Panc1 (cell line): ENCODE measurements at regions not wholly inside any gene's neighbourhood (a gene's known extent, or its start where the extent isn't known, plus 50 kb on each side); places are given as distances from the start of the nearest gene placed in this dataset.
"Not testable (repeated sequence)": the region's sequence is repeated elsewhere in the genome, so short reads cannot be mapped to it uniquely, and the experiment has no call there.

Experiments
- ATAC-seq: fragments of 200-7000 bp; cut with Tn5 transposase; 2 replicates; pipeline ENCODE4 v1.9.1; 2020; ENCODE audit warnings: mild to moderate bottlenecking, moderate library complexity
- BruUV-seq: library from RNA; stranded (reverse); fragments of 400-500 nt; replicated peaks from 2 replicates; lab custom pipeline; 2021; lab: Mats Ljungman, UMichigan
- CTCF ChIA-PET: fragments of 300-600 bp; sonication (Branson Sonifier 250); formaldehyde crosslinking; loops from one replicate; lab custom pipeline; 2022; ENCODE audit warnings: antibody characterized with exemption; lab: Charles Lee
- POLR2A ChIA-PET: fragments of 300-600 bp; sonication (Branson Sonifier 250); formaldehyde crosslinking; loops from one replicate; lab custom pipeline; 2022; ENCODE audit warnings: antibody characterized with exemption; lab: Charles Lee
- DNase-seq: peaks from one replicate; pipeline ENCODE4 v3.0.0-alpha.2; 2010; ENCODE audit warnings: low read depth, low spot score
- H3K27ac ChIP-seq: 2 replicates; pipeline ENCODE4 v1.5.1; 2011; ENCODE audit warnings: mild to moderate bottlenecking, low read length, inconsistent platforms
- H3K27me3 ChIP-seq: fragments of 200-500 bp; sonication (Bioruptor generic); 2 replicates; pipeline ENCODE4 v1.6.0; 2014; ENCODE audit warnings: low read length, inconsistent platforms; ENCODE audit not compliant: control insufficient read depth, insufficient read depth
- H3K36me3 ChIP-seq: fragments of 200-500 bp; sonication (Bioruptor generic); 2 replicates; pipeline ENCODE4 v1.5.1; 2014; ENCODE audit warnings: inconsistent platforms, mild to moderate bottlenecking, low read length, moderate library complexity; ENCODE audit not compliant: control insufficient read depth, insufficient read depth
- H3K4me1 ChIP-seq: 2 replicates; pipeline ENCODE4 v1.5.1; 2011; ENCODE audit warnings: inconsistent platforms, mild to moderate bottlenecking, low read length, moderate library complexity; ENCODE audit not compliant: control insufficient read depth, insufficient read depth
- H3K4me3 ChIP-seq, 2 experiments: 2 replicates each; pipeline ENCODE4 v1.5.1; 2011 to 2012; ENCODE audit warnings: low read depth in 2 of 2, low read length in 2 of 2, mild to moderate bottlenecking in 2 of 2, inconsistent platforms in 1 of 2, moderate library complexity in 1 of 2
- H3K9me3 ChIP-seq: fragments of 200-500 bp; sonication (Bioruptor generic); 2 replicates; pipeline ENCODE4 v1.5.1; 2014; ENCODE audit warnings: low read depth, mild to moderate bottlenecking, inconsistent platforms, low read length, moderate library complexity; ENCODE audit not compliant: control insufficient read depth, insufficient read depth
- POLR2AphosphoS5 ChIP-seq: IDR thresholded peaks from 2 replicates; pipeline ENCODE4 v1.6.1; 2012; ENCODE audit warnings: mild to moderate bottlenecking, low read depth, low read length, moderate library complexity
- REST ChIP-seq, 2 experiments: IDR thresholded peaks; 2 replicates each; pipeline ENCODE4 v1.6.1; 2011 to 2012; ENCODE audit warnings: low read depth in 2 of 2, control low read depth in 1 of 2, low read length in 1 of 2, mild to moderate bottlenecking in 1 of 2, moderate library complexity in 1 of 2; ENCODE audit not compliant: insufficient read depth in 1 of 2
- SIN3A ChIP-seq: IDR thresholded peaks from 2 replicates; pipeline ENCODE4 v1.6.1; 2012; ENCODE audit warnings: low read depth, mild to moderate bottlenecking, low read length, moderate library complexity, borderline replicate concordance; ENCODE audit not compliant: insufficient read depth
- TCF7L2 ChIP-seq: IDR thresholded peaks from 2 replicates; pipeline ENCODE4 v1.6.1; 2011; ENCODE audit warnings: mild to moderate bottlenecking, low read depth, low read length, inconsistent platforms
- in situ Hi-C: cut with HindIII; loops from 2 replicates; pipeline ENCODE4 v1.10.0; 2016; ENCODE audit warnings: low sequenced_read_pairs, low pct_unique_long_range_greater_than_20kb
- intact Hi-C: fragments of 100-400 bp; cut with micrococcal nuclease; formaldehyde crosslinking; loops from one replicate; pipeline ENCODE4 v1.10.0; 2022; ENCODE audit not compliant: unreplicated experiment
- TF ChIP-seq, protein P1 (sequence below): fragments of 450-650 bp; IDR thresholded peaks from 2 replicates; pipeline ENCODE4 v1.5.1; 2017; ENCODE audit warnings: mild to moderate bottlenecking

DNA sequence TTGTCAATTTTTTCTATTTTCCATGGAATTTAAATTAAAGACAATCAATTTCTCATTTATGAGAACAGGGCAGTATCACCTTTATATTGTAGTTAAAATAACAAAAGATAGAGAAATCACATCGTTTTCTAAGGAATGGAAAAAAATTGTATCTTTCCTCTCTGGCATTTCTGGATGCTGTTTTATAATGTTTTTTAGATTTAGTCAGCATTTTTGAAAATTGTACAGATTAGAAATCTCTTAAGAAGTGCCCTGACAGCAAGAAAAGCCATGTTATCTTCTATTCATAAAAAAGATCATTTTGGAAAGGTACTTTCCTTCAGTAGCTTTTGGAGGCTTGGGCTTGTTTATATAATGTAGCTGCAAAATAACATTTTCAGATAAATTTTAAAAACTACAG, 116.9 kb downstream of the PLG start:
- BruUV-seq = no TSS peak
- POLR2A ChIA-PET = no interaction called here
- no peaks in the 10 kb centered on the region for H3K36me3 ChIP-seq
- H3K9me3 ChIP-seq = peaks cover 33% of the 10 kb centered on the region; the same call in 1 of the 2 replicates
- no peaks in the 10 kb centered on the region for H3K4me1 ChIP-seq
- H3K27me3 ChIP-seq = no peaks in the 10 kb centered on the region
- intact Hi-C loops = no loop called here
- H3K4me3 ChIP-seq = no peak overlapping the region
- TF ChIP-seq POLR2AphosphoS5 (no peak), REST (IDR thresholded peaks at IDR 0.05; ENCODE audit: insufficient read depth in 1 of 2, low read depth in 2 of 2, low read length in 1 of 2) (no peak), TCF7L2 (no peak)
- in situ Hi-C loops = no loop called here
- H3K27ac ChIP-seq = no peak overlapping the region
- DNase-seq = no peak
- no peak for ATAC-seq
- CTCF ChIA-PET = no interaction called here

DNA sequence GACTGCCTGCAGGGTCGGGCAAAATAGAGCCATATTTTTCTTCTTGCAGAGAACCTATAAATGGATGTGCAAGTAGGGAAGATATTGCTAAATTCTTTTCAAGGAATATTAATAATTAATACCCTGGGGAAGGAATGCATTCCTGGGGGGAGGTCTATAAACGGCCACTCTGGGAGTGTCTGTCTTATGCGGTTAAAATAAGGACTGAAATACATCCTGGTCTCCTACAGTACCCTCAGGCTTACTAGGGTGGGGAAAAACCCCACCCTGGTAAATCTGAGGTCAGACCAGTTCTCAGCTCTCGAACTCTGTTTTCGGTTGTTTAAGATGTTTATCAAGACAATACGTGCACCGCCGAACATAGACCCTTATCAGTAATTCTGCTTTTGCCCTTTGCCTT, 118.6 kb downstream of the PLG start:
- H3K4me3 ChIP-seq, in situ Hi-C loops, ATAC-seq, H3K4me1 ChIP-seq, POLR2A ChIA-PET, BruUV-seq, CTCF ChIA-PET, DNase-seq, H3K36me3 ChIP-seq, H3K27me3 ChIP-seq, intact Hi-C loops, H3K27ac ChIP-seq: not testable (repeated sequence)
- H3K9me3 ChIP-seq = peaks cover 30% of the 10 kb centered on the region; the same call in 1 of the 2 replicates

- intact Hi-C loops = no loop called here
- Histone ChIP-seq H3K4me3 (no peak overlapping the region), H3K36me3 (no peaks in the 10 kb centered on the region), H3K9me3 (no peaks in the 10 kb centered on the region), H3K27me3 (no peaks in the 10 kb centered on the region), H3K27ac (peak overlapping the region; percentile 54; the same call in 1 of the 2 replicates), H3K4me1 (no peaks in the 10 kb centered on the region)
- ChIA-PET CTCF (no interaction called here), POLR2A (no interaction called here)
- ATAC-seq (peak; percentile 56; the same call in 1 of the 2 replicates), DNase-seq (no peak)
- no peak for TF ChIP-seq SIN3A
- no peak for TF ChIP-seq POLR2AphosphoS5
- TF ChIP-seq REST (IDR thresholded peaks at IDR 0.05; ENCODE audit: insufficient read depth in 1 of 2, low read depth in 2 of 2, low read length in 1 of 2) = no peak
- TF ChIP-seq TCF7L2 = no peak
- TF ChIP-seq, protein P1, sequence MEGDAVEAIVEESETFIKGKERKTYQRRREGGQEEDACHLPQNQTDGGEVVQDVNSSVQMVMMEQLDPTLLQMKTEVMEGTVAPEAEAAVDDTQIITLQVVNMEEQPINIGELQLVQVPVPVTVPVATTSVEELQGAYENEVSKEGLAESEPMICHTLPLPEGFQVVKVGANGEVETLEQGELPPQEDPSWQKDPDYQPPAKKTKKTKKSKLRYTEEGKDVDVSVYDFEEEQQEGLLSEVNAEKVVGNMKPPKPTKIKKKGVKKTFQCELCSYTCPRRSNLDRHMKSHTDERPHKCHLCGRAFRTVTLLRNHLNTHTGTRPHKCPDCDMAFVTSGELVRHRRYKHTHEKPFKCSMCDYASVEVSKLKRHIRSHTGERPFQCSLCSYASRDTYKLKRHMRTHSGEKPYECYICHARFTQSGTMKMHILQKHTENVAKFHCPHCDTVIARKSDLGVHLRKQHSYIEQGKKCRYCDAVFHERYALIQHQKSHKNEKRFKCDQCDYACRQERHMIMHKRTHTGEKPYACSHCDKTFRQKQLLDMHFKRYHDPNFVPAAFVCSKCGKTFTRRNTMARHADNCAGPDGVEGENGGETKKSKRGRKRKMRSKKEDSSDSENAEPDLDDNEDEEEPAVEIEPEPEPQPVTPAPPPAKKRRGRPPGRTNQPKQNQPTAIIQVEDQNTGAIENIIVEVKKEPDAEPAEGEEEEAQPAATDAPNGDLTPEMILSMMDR = no peak
- no TSS peak for BruUV-seq
- in situ Hi-C loops = loop anchor here (5.0 kb wide), 1 partner anchor 56 kb away; no protein-coding TSS in a partner anchor
These were observed 129.7 kb downstream of the PLG start for GRCh38 chr6:160831739-160832138.
